Anterior cingulate cortex (tissue), 58 donors: ENCODE measurements at regions not wholly inside any gene's neighbourhood (a gene's known extent, or its start where the extent isn't known, plus 50 kb on each side); places are given as distances from the start of the nearest gene placed in this dataset.
"Not testable (repeated sequence)": the region's sequence is repeated elsewhere in the genome, so short reads cannot be mapped to it uniquely, and the experiment has no call there.

Experiments used
- DNase-seq, 58 donors: peaks; one replicate each; lab custom pipeline; 2025; lab: John Stamatoyannopoulos, UW

GRCh38 chr4:117893207-117893606 is 141.1 kb upstream of the NDST3 start:
- DNase-seq: no peak

- DNase-seq: no peak
Observed at GRCh38 chr4:117898496-117898895, 135.8 kb upstream of the NDST3 start.

- no peak for DNase-seq
Observed at GRCh38 chr4:117900832-117901231, 133.5 kb upstream of the NDST3 start.

GRCh38 chr4:117907646-117908045 is 126.6 kb upstream of the NDST3 start:
- DNase-seq: no peak

- DNase-seq: no peak
Observed at GRCh38 chr4:117908306-117909207, 125.7 kb upstream of the NDST3 start.

GRCh38 chr4:117916728-117917127 is 117.6 kb upstream of the NDST3 start:
- DNase-seq: no peak

- not testable (repeated sequence) for DNase-seq
Observed at GRCh38 chr4:117922311-117922710, 112.0 kb upstream of the NDST3 start.

GRCh38 chr4:117927823-117928222 is 106.5 kb upstream of the NDST3 start:
- DNase-seq: not testable (repeated sequence)

GRCh38 chr4:117941611-117942010 is 92.7 kb upstream of the NDST3 start:
- no peak for DNase-seq

- peak in 1 of 58 donors; percentile 3 for DNase-seq
Observed at GRCh38 chr4:117949621-117950020, 84.7 kb upstream of the NDST3 start.

- DNase-seq: peak in 5 of 58 donors; percentile 0 to 19 (median 5)
Observed at GRCh38 chr4:117957571-117957970, 76.7 kb upstream of the NDST3 start.

GRCh38 chr4:117965622-117966021 is 68.7 kb upstream of the NDST3 start:
- peak in 36 of 58 donors; percentile 0 to 72 (median 24) for DNase-seq

- DNase-seq: no peak
Observed at GRCh38 chr4:117968606-117969005, 65.7 kb upstream of the NDST3 start.

- no peak for DNase-seq
Observed at GRCh38 chr4:117971403-117971802, 62.9 kb upstream of the NDST3 start.

GRCh38 chr4:117983541-117984365 is 50.5 kb upstream of the NDST3 start:
- DNase-seq: no peak

- no peak for DNase-seq
Observed at GRCh38 chr4:117984366-117984680, 50.0 kb upstream of the NDST3 start.
